Effector CD4-positive, alpha-beta T cell (primary cell): ENCODE measurements at regions not wholly inside any gene's neighbourhood (a gene's known extent, or its start where the extent isn't known, plus 50 kb on each side); places are given as distances from the start of the nearest gene placed in this dataset.

Experiments used
- DNase-seq: peaks from one replicate; pipeline ENCODE4 v3.0.0-alpha.2; 2020

- no peak for DNase-seq
These were observed 92.5 kb downstream of the IRF8 start for GRCh38 chr16:85991425-85991824.

DNA sequence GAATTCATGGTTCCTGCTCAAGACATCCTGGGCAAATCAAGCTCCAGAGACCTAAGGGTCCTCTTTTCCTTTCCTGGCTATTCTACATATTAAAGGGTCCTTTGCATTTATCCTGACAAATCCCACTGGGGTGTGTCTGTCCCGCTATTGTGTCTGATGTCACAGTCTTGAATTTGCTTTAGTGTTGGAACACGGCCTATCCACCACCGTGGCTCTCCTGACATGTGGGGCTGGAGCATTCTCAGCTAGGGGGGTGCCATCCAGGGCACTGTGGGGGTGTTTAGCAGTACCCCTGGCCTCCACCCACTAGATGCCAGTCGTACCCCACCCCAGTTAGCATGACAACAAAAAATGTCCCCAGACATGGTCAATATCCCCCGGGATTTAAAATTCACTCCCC, 92.9 kb downstream of the IRF8 start:
- DNase-seq = no peak

GRCh38 chr16:85992359-85992758, 93.4 kb downstream of the IRF8 start:
- DNase-seq = no peak

GRCh38 chr16:85992779-85993178, 93.8 kb downstream of the IRF8 start:
- no peak for DNase-seq

DNA sequence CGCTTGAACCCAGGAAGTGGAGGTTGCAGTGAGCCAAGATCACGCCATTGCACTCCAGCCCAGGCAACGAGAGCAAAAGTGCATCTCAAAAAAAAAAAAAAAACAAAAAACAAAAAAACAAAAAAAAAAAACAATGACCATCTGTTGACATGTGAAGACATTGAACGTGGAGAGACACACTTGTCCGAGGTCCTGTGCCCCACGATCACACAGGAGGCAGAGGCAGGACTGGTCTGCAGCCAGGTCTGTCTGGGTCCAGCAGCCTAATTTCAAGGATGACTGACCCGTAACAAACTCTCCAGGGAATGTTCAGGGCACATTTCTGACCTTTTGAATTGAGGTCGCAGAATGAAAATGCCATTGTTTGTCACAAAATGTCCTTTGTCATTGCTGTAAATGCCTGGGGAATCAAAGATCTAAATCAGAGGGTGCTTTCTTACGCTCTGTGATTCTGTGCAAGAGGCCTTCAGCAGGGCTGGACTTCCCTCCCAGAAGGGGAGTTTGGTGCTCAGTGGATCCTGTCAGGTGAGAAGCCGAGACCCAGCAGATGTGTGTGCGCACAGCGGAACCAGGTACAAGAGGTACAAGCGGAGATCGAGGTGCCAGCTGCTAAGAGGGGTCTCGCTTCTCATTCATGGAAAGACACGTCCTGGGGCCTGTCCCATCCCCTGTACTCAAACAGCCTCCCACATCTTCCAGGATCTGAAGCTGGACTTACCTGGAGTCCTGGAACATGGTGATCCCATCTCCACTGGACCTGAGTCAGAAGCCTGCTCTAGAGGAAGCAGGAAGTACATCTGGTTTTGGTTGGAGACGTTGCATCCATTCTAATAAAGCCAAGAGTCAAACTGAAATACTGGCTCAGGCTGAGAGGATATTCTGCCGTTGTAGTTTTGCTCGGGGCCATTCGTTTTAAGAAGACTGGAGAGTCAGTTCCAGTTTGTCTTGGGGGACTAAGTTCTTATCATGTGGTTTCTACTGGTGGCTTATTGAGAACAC, 95.8 kb downstream of the IRF8 start:
- no peak for DNase-seq

- DNase-seq = no peak
These were observed 96.8 kb downstream of the IRF8 start for GRCh38 chr16:85995541-85996423.

- DNase-seq = no peak
These were observed 97.9 kb downstream of the IRF8 start for GRCh38 chr16:85996843-85997242.

DNA sequence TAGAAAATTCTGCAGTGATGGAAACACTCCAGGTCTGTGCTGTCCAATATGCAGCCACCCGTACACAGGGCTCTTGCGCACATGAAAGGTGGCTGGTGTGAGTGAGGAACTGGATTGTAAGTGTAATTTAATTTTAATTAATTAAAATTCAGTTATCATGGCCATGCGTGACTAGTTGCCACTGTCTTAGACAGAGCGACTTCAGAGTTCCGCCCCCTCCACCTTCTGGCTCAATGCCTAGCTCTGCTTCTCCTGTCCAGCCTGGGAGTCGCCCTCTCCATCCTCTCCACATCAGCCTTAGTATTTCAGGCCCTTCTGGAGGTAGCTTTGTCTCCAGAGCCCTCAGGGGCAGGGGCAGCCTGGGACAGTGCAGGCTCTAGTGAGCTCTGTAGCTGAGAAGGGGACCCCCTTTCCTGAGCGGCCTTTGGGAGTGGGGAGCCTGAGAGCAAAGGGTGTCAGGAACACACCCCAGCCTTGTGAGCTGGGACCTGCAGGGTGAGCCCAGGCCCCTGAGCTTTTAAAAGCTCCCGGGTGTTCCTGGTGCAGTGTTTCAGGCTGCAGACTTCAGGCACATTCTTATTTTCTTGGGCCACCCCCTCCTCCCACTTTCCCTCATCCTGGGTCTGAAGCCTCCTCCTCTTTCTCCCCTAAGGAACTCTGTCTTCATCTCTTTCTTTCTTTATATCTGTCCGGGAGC, 99.4 kb downstream of the IRF8 start:
- no peak for DNase-seq

DNA sequence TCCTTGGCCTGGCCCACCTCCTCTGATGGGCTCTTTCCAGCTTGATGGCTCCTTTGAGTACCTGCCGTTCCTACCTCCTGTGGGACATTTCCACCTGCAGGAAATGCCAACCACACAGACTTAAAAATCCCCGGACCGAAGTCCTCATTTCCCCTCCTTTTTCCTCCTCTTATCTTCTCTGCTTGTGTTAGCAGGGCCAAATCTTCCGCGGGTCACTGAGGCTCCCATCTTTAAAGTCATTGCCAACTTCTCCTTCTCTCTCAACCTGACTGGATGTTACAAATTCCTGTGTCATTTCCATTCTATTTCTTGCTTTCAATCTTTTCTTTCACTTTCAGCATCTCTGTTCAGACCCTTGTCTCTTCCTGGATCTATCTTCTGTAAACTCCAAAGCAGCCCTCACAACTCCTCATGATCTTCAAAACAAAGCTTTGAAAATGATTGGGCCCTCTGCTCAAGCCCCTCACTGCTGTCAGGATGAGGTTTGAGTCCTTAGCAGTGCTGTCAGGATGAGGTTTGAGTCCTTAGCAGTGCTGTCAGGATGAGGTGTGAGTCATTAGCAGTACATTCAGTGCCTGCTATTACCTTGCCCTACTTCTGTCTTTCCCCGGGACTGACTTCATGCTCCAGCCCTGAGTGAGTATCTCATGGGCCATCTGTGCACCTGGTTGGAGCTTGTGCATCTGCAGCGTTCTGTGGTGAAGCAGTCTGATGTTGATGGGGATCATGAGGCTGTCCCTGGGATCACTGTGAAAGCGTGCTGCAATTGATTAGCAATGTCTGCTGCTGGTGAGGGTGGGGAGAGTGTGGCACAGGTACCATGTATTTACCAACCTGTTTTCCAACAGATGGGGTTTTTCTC, 100.1 kb downstream of the IRF8 start:
- no peak for DNase-seq

GRCh38 chr16:85999778-86000177, 100.8 kb downstream of the IRF8 start:
- DNase-seq = no peak

GRCh38 chr16:86002178-86002900, 103.4 kb downstream of the IRF8 start:
- no peak for DNase-seq

DNA sequence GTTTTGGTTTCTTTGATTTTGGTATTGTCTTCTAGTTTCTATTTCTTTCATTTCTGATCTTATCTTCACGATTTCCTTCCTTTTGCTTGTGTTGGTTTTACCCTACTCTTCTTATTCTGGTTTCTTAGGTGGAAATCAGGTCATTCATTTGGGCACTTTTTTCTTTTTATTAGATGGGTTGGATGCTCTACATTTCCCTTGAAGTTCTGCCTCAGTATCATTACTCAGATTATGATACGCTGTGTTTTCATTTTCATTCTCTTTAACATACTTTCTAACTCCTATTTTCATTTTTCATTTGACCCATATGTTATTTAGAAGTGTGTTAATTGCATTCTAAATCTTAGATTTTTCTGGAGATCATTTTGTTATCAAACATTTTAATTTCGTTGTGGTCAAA, 108.6 kb downstream of the IRF8 start:
- DNase-seq = no peak

DNA sequence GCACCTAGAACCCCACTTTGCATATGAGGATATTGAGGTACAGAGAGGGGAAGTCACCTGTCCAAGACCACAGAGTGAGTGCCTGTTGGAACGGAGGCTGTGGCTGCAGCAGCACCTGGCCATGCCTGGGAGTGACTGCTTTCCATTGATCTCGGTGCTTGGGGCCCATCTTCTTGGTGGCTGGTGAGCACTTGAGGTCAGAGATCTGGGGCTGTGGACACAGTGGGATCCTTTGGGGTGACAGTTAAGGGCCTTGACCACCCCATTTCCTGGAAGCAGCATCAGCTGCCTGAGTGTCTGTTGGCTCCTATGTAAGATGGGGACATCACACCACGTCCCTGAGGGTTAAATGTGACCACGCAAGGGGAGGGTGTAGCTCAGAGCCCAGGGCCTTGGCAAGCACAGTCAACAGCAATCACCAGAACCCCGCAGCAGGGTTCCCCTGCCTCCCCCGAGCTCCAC, 111.7 kb downstream of the IRF8 start:
- DNase-seq = no peak

GRCh38 chr16:86011532-86011931, 112.6 kb downstream of the IRF8 start:
- DNase-seq = no peak

GRCh38 chr16:86012221-86012620, 113.3 kb downstream of the IRF8 start:
- no peak for DNase-seq

DNA sequence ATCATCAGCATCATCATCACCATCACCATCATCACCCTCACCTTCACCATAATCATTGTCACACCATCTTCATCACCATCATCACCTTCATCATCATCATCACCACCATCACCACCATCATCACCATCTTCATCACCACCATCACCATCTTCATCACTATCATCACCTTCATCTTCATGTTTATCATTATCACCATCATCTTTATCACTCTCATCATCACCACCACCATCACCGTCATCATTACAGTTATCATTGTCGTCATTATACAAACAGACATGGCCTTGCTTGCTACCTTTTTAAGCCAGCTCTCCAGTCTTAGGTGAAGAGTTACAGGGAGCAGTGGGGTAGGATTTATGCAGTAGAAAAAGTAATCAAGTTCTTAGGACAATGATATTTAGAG, 114.9 kb downstream of the IRF8 start:
- DNase-seq = no peak

- DNase-seq = no peak
These were observed 116.6 kb downstream of the IRF8 start for GRCh38 chr16:86015606-86016005.

- DNase-seq = no peak
These were observed 117.4 kb downstream of the IRF8 start for GRCh38 chr16:86016201-86016965.

DNA sequence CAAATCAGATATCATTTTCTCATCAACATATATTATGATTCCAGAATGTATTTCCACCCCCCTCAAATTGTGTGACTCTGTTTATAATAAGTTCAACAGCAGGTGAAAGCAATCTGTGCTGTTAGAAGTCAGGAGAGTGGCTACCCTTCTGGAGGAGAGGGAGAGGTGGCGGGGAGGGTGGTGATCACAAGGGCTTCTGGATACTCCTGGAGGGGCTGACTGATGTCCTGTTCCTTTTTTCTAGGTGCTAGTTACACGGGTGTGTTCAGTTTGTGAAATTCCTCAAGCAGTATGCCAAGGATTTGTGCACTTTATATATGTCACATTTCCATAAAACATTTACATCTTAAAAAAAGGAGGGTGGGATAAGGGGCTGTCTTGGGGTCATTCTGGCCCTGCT, 119.1 kb downstream of the IRF8 start:
- DNase-seq = no peak

GRCh38 chr16:86018487-86018886, 119.5 kb downstream of the IRF8 start:
- DNase-seq = no peak
